Anterior cingulate cortex (tissue), 58 donors: ENCODE measurements at regions not wholly inside any gene's neighbourhood (a gene's known extent, or its start where the extent isn't known, plus 50 kb on each side); places are given as distances from the start of the nearest gene placed in this dataset.
A peak's percentile ranks its signal among the peaks of the same experiment; 100 is the strongest.

Experiments
- DNase-seq, 58 donors: peaks; one replicate each; lab custom pipeline; 2025; lab: John Stamatoyannopoulos, UW

DNA sequence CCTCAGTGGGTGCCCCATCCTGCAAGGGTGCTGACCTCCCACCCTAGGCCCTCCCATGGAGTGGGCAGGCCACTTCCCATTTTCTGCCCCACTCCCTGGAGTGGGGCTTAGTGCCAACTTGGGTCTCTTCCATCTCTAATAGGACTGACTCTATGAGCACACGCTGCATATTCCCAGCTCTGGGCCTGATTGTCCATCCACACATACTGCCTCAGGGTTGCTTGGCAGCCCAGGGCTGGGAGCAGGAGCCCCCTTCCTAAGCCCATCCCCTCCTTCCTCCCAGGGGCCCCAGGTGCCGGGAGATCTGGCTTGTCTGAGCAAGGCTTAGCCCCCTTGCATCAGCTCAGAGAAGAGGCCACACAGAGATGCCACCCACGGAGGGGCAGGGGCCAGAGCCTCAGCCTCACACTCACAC is 55.1 kb downstream of the PJA1 start:
- no peak for DNase-seq

DNA sequence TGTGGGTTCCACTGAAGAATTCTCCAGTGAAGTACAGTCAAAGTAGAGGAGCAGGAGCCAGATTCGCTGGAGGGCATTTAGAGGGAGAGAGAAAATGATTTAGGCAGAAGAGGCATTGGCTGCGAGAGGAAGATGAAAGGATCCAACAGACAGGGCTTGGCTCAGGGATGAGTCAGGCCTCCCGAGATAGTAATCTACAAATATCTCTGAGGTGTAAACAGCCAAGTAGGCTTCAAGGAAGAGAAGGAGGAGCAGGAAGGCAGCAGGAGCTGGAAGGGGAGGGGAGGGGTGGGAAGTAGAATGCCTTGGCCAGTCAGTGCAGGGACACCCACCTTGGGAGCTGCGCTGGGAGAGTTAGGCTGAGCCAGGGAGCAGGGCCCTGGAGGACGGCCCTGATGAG is 55.5 kb downstream of the PJA1 start:
- DNase-seq: peak in 4 of 58 donors; percentile 4 to 44 (median 18)

DNA sequence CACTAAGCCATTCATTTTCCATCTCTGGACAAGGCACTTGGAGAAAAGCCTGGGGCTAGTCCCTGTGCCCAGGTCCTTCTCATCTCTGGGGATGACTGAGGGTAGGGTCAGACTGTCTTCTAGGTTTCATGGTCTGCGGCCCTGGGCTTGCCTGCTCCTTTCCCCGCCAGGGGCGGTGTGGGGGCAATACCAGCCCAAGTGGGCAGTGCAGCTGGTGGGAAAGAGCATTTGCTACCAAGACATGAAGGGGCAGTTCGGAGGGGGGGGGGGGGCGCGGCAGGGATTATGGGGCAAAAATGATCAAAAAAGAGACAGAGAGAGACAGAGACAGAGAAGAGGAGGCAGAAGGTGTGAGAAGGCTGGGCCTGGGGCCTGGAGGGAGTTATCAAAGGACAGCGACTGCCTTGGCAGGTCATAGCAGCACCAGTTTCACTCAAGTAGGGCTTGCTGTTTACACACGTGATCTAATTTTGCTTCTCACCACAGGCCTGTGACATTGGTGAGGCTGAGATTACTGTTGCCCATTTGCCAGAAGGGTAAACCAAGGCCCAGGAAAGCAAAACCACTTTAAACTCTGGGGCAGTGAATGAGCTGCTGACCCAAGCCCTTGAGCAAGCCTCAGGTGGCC is 56.1 kb downstream of the PJA1 start:
- no peak for DNase-seq

- DNase-seq: no peak
These were observed 57.4 kb downstream of the PJA1 start for GRCh38 chrX:69107747-69108401.

DNA sequence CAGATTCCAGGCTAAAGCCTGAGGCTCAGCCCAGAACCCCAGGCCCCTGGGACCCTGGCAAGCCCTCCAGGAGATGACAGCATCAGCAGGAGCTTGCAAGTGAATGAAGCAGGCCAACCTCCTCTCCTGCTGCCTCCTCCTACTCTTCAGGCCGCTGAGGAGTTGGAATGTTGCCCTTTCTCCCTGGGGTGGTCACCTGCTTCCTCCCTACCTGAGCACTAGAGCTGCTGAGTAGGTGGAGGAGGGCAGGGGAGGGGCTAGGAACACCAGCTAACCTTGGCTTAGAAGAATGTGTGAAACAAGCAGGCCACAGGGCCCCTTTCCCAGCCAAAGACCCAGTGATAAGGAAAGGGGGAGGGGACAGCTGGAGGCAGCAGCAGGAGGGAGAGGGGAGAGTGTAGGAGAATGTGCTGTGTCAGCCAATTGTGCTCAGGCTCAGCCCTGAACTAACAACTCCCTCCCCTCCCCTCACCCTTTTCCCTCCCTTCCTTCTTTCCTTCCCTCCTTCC is 58.0 kb downstream of the PJA1 start:
- DNase-seq: no peak

DNA sequence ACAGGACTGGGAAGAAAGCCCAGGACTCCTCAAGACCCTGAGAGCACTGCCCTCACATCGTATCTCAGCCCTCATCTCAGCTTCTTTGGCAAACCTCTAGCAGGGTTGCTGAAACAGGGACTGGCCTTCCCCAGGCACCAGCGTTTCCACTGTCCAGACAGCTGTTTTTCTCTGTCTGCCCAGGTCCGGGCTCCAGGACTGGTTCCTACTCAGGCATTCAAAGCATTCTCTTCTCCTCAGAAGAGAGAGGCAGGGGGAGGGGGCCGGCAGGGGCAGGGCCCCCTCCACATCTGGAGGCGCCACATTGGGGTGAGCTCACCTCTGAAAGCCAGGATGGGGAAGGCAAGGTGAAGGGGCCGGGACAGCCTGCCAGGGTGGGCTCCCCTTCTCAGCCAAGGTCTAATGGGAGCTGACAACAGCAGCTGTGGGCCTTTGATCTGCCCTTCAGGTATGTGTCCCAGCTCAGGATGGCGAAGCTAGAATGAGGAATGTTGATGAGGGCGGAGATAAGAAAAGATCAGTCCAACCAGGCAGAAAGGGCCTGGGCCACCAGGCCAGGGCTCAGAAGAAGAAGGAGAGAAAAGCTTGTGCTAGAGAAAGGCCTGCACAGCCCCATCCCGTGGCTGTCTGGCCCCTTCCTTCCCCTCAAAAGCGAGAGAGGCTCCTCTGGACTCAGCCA is 60.4 kb downstream of the PJA1 start:
- no peak for DNase-seq

GRCh38 chrX:69103539-69103938 is 61.7 kb downstream of the PJA1 start:
- DNase-seq: no peak

DNA sequence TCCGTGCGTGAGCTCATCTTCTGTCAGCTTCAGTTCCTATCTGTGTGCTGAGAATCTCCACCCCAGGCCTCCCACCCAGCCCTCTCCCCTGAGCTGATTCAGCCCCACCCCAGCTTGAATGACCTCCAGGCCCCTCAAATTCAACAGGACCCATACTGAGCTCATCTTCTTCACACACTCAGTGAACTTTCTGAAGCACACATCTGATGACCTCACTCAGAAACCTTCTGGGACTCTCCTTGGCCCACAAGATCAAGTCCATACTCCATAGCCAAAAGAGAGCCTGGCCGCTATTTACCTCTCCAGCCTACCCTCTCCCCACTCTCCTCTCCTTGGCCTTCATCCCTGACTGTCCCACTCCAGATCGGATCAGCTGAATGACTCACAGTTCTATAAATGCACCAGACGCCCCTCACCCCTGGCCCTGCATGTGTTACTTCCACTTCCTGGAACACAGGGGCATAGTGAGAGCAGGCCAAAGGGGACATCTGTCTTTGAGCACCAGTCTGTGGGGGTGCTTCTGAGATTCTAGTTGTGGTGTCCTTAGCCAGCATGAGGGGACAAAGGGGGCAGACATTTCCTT is 62.5 kb downstream of the PJA1 start:
- DNase-seq: no peak

DNA sequence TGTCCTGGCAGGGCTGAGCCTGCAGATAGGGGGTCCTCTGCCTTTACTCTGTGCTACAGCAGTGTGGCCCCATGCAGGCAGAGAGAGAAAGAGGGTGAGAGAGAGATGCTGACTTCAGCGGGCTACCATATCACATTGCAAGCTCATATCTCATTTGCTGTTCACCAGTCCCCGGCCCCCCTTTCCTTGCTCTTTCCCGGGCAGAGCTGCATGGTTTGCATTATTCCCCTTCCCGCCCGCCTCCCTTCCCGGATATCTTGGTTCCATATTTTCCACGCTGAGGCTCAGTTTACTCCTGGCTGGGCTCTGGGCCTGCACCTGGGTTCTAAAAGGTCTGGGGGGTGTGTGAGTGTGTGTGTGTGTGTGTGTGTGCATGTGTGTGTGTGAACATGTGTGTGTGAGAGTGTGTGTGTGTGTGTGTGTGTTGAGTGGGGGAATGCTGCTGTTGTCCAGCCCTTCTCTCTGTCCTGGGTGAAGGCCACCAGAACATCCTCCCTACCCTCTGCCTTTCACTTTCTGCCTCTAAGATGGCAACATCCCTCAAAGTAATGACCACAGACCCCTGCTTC is 63.5 kb downstream of the PJA1 start:
- DNase-seq: no peak

DNA sequence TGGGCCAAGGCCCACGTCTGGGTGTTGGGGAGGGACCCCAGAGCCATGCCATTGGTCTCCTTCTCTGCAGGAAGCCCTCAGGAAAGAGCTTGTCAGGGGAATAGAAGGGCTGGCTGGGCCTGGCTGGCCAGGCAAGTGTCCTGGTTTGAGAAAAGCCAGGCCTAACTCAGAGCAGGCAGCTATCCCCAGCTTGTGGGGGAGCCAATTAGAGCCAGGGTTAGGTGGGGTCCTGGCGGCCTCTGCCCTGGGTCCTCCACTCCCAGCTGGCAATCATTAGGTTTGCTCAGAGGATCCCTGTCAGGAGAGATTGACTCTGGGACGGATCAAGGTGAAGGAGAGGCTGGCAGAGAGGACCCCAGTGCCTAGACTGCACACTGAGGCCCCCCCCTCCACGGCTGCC is 64.8 kb downstream of the PJA1 start:
- DNase-seq: no peak

DNA sequence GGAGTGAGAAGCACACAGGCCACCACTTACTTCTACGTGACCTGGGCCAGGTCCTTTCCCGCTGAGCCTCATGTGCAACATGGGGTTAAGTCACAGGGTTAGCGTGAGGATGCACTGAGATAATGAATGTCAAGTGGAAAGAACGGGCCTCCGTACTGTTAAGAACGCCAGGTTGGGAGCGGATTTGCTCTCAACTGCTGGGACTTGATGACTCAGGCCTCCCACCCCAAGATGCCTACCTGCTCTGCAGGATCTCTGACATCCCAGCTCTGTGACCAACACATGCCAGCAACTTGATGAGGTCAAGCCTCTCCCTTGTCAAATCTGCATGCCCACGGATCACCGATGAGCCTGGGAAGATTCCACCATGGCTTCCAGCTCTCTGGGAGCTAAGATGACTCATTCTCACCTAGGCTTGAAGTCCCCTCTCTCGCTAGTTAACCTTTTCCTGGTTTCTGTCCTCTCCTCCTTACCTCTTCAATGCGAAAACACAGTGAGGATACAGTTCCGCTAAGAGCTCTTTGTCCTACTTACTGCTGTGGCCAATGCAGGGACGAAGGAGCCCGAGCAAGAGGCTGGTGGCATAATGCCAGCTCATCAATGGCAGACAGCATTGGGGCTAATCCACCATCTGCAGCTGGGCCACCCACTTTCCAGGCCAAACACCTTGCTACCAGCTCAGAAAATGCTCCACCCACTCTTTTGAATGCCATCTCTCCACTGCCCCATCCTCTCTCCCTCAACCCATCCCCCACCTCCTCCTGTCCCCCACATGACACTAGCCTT is 67.6 kb downstream of the PJA1 start:
- no peak for DNase-seq

- no peak for DNase-seq
These were observed 68.3 kb downstream of the PJA1 start for GRCh38 chrX:69096963-69097362.

GRCh38 chrX:69094977-69095669 is 70.1 kb downstream of the PJA1 start:
- no peak for DNase-seq

DNA sequence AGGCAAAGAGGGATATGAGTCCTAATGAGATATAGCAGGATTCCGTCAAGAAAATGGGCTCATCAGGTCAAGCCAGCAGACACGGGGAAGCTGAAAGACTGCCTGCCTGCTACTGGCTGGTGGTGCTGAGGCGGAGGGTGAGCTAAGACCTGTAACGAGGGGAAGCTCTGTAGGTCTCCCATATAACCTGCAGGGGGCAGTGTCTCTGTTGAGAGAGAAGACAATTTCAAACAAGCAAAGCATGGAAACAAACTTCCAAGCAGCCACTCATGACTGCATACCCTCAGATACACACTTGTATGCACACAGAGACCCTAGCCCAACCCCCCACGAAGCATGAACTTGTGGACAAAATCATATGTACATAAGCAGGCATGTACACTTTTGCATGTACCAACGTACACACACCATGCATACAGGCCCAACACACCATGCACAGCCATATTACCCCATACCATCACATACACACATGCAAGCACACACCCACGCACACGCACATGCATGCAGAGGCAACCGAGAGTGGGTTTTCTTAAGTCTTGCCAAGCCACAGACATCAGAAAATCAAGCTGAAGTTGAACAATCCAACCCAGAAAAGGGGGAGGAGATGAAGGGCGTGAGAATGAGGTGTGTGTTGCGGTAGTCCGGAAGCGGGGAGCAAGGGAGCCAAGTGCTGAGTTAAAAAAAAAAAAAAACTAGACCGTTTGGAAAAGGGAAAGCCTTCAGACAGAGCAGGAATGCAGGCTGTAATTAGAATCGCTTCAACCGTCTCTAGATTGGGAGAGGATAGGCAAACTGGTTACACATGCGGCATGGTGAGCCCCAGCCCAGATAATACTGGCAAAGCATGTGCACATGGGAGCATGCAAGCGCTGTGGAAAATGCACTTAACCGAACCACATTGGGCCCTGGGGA is 71.0 kb downstream of the PJA1 start:
- DNase-seq: peak in 35 of 58 donors; percentile 0 to 35 (median 8)

- no peak for DNase-seq
These were observed 75.2 kb downstream of the PJA1 start for GRCh38 chrX:69090022-69090421.

- no peak for DNase-seq
These were observed 76.0 kb downstream of the PJA1 start for GRCh38 chrX:69089203-69089602.

DNA sequence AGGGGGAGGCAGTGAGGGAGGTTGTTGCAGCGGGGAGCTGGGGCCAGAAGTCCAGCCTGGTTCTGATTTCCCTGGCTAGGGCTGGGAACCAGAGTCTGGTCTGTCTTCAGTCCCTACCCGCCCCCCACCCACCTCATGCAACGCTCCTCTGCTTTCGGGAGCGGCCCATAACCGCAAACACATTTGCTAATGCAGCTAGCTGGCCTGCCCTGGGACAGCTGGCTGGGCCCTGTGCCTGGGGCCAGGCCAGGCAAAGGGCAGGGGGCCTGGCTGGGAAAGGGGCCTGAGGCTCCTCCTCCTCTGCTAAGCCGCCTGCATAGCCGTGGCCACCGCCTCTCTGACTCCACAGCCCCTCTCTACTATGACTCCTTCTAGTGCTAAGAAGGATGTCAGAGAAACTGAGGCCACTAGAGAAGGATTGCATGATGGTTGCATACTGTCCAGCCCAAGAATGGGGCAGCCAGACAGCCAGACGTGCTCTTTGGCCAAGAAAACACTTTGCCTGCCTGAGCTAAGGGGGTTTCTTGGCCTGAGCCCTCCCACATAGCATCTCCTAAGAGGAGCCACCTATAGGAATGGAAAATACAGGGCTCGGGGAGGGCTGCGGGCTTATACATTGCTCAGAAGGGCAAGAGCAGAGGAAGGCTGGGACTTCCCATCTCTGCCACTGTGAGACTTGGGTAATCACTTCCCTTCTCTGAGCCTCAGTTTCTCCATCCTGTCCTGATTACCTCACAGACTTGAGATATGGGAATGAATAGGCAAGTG is 76.9 kb downstream of the PJA1 start:
- no peak for DNase-seq

DNA sequence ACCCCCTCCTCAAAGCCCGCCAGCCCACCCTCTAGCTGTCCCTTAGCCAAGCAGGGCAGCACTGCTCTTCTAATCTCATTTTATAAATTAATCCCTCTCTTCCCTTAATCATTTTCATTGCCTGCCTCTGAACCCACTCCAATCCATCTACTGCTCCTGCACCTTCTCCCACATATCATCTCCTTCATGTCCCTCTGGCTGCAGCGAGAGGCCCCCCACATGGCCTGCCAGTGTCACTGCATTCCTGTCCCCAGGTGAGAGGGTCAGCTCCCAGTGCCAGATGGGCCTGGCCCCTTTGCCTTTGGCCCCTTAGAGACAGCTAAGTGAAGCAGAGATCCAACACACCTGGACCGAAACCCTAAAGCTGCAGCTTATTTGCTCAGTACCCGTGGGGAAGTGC is 79.4 kb downstream of the PJA1 start:
- no peak for DNase-seq
